T-helper 1 cell treated with Interleukin-12 subunit alpha and Interleukin-12 subunit beta and Interleukin-4 antibody, amounts not matched to agents 30 ng/mL and 1 ng/mL, for 36 hours (primary cell): ENCODE measurements at regions not wholly inside any gene's neighbourhood (a gene's known extent, or its start where the extent isn't known, plus 50 kb on each side); places are given as distances from the start of the nearest gene placed in this dataset.
"Not testable (repeated sequence)": the region's sequence is repeated elsewhere in the genome, so short reads cannot be mapped to it uniquely, and the experiment has no call there.

ENCODE experiments used
- intact Hi-C: fragments of 100-400 bp; cut with micrococcal nuclease; formaldehyde crosslinking; loops from one replicate; pipeline ENCODE4 v1.15.1; 2024

GRCh38 chr7:32658034-32658433 lies 162.7 kb downstream of the AVL9 start:
- intact Hi-C loops = no loop called here

DNA sequence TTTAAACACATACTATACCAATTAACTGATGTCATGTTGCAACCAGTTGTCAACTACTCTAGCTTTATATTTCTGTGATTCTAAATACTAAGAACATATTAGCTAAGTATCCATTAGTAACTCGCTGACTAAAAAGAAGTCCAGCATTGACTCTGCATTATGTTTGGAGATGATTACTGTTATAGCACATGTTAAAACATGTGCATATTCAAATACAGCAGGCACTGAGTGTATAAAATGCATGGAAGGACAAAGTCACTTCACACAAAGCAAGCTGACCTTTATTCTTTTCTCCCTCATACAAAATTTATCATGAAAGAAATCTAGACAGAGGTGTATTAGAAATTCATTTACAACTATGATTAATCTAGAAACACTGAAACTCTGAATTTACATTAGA lies 159.3 kb downstream of the AVL9 start:
- intact Hi-C loops = not testable (repeated sequence)

- intact Hi-C loops = not testable (repeated sequence)
These were observed 155.1 kb downstream of the AVL9 start for GRCh38 chr7:32650356-32650755.

DNA sequence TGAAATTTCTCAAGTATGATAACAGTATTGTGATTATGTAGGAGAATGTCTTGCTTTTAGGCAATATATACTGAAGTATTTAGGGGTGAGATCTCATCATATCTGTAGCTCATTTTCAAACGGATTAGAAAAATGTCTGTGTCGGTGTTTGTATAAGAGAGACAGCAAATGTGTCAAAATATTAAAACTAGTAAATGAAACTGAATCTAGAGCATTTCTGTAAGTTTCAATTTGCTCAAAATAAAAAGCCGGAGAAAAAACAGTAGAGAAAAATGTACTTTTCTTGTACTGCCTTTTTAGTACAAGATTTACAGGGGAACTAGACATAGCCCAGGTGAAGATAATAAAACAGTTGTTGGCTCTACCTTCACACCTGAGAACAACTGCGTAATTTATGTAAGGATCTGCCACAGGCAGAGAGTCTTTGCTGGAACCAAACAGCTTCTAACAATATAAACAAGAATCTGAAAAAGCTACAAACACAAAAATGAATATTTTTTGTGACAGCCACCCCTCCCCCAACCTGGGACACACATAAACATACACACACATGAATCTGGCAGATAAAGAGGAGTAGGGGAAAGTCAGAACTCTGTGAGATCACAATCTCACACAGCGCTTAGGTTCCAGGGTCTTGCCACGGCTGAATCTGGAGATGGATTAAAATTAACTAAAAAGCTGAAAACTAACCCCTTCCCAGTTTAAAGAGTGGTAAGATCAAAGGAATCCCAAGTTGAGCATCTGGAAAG lies 153.3 kb downstream of the AVL9 start:
- intact Hi-C loops = no loop called here

- intact Hi-C loops = not testable (repeated sequence)
These were observed 150.0 kb downstream of the AVL9 start for GRCh38 chr7:32645255-32645654.

GRCh38 chr7:32643194-32643593 lies 147.9 kb downstream of the AVL9 start:
- intact Hi-C loops = no loop called here

GRCh38 chr7:32639122-32639521 lies 143.8 kb downstream of the AVL9 start:
- intact Hi-C loops = loop anchor here (5.0 kb wide), 1 partner anchor 147 kb away; the partner anchor contains the start of gene LSM5

DNA sequence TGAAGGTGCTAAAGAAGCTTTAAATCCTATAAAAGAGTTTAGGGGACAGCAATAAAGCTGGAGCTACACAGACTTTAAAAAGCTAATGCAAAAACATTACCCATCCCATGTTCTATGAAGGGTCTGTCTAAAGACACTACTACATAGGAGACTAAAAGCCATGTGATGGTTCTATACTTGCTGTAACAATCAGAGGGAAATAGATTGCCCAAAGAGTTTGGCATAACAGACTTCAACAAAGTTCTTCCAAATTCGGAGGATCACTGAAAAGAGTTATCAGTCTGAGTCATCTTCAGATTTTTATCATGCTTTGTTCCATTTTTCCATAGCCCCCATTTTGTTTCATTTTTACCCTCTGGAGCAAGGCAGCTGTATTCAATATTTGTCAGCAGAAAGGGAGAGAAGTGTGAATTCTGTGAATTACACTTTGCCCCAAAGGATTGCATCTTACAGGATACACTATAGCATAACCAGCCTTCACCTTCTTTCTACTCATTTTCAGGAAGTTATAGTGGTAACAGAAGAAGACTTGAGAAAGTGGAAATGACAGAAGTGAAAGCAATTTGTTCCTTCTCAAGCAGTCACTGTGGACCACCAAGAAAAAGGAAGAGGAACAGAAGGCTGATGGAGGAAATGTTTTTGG lies 143.3 kb downstream of the AVL9 start:
- intact Hi-C loops = loop anchor here (5.0 kb wide), 1 partner anchor 146 kb away; the partner anchor contains the start of gene LSM5
